DND-41 (cell line): ENCODE measurements at regions not wholly inside any gene's neighbourhood (a gene's known extent, or its start where the extent isn't known, plus 50 kb on each side); places are given as distances from the start of the nearest gene placed in this dataset.
"Not testable (repeated sequence)": the region's sequence is repeated elsewhere in the genome, so short reads cannot be mapped to it uniquely, and the experiment has no call there.

Experiments used
- ATAC-seq: fragments of 200-7000 bp; cut with Tn5 transposase; 3 replicates; pipeline ENCODE4 v1.9.1; 2021; ENCODE audit warnings: low read depth; ENCODE audit not compliant: insufficient read depth
- DNase-seq: peaks from one replicate; pipeline ENCODE4 v3.0.0-alpha.2; 2020
- H2AFZ ChIP-seq: 2 replicates; pipeline ENCODE4 v1.6.0; 2012; ENCODE audit warnings: low read depth, low read length
- H3K27ac ChIP-seq: 2 replicates; pipeline ENCODE4 v1.5.1; 2012; ENCODE audit warnings: low read length, inconsistent platforms
- H3K27me3 ChIP-seq: fragments of 200-600 bp; sonication (generic); 2 replicates; pipeline ENCODE4 v1.6.0; 2012; ENCODE audit warnings: low read length, mild to moderate bottlenecking, inconsistent platforms; ENCODE audit not compliant: insufficient read depth, poor library complexity
- H3K36me3 ChIP-seq: 2 replicates; pipeline ENCODE4 v1.5.1; 2012; ENCODE audit warnings: low read length, inconsistent platforms; ENCODE audit not compliant: insufficient read depth
- H3K4me1 ChIP-seq: 2 replicates; pipeline ENCODE4 v1.5.1; 2012; ENCODE audit warnings: mild to moderate bottlenecking, low read length; ENCODE audit not compliant: insufficient read depth
- H3K4me2 ChIP-seq: 2 replicates; pipeline ENCODE4 v1.6.0; 2012; ENCODE audit warnings: mild to moderate bottlenecking, moderate library complexity, low read length, inconsistent platforms; ENCODE audit not compliant: insufficient read depth
- H3K4me3 ChIP-seq, 2 experiments: fragments of 200-600 bp in 1 of 2; shearing (Covaris generic) in 1 of 2; 2 replicates each; pipeline ENCODE4 v1.5.1; 2012 to 2016; ENCODE audit warnings: inconsistent platforms in 2 of 2, low read length in 2 of 2, mild to moderate bottlenecking in 2 of 2, low read depth in 1 of 2, moderate library complexity in 1 of 2
- H3K79me2 ChIP-seq: 2 replicates; pipeline ENCODE4 v1.6.0; 2012; ENCODE audit warnings: low read length, inconsistent platforms; ENCODE audit not compliant: insufficient read depth
- H3K9ac ChIP-seq: 2 replicates; pipeline ENCODE4 v1.6.0; 2012; ENCODE audit warnings: low read depth, mild to moderate bottlenecking, inconsistent platforms, low read length, moderate library complexity
- H3K9me3 ChIP-seq: 2 replicates; pipeline ENCODE4 v1.5.1; 2012; ENCODE audit warnings: low read length, moderate library complexity, mild to moderate bottlenecking, inconsistent platforms; ENCODE audit not compliant: insufficient read depth, severe bottlenecking
- H4K20me1 ChIP-seq: 2 replicates; pipeline ENCODE4 v1.6.0; 2012; ENCODE audit warnings: low read length; ENCODE audit not compliant: insufficient read depth
- EZH2 ChIP-seq: IDR thresholded peaks from 3 replicates; pipeline ENCODE4 v1.6.1; 2012; ENCODE audit warnings: borderline replicate concordance, low read depth, mild to moderate bottlenecking, moderate library complexity, low read length, inconsistent platforms; ENCODE audit not compliant: severe bottlenecking
- TF ChIP-seq, protein P1 (sequence below): IDR thresholded peaks from 2 replicates; pipeline ENCODE4 v1.5.1; 2012; ENCODE audit warnings: borderline replicate concordance, low read length, moderate library complexity, mild to moderate bottlenecking; ENCODE audit not compliant: poor library complexity, severe bottlenecking; ENCODE audit errors: extremely low read depth

DNA sequence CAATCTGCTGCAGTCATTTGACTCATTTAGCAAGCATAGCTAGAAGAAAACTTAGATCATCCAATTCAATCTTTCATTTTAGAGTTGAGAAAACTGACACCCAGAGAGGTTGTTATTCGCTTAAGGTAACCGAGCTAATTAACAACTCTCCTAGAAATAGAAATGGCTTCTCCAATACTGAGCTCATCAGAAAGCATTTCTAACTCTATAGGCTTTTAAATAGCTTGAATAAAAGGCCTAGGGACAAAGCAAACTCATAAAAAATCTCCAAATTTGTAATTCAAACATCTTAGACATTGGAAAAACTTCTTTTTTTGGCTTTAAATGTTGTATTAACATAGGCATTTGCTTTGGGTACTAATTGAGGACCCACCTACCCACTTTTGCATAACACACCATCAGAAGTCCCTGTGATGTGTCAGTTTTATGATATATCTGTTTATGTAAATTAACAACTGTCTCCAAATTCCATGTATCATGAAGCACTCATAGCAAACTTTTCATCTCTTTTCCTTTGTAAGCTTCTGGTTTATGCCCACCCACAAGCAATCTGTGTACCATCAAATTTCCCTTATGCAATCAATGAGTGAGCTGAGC, 343.9 kb upstream of the CHST9 start:
- H3K4me1 ChIP-seq, result no peaks in the 10 kb centered on the region
- H2AFZ ChIP-seq, result no peak overlapping the region
- no peaks in the 10 kb centered on the region for H3K27me3 ChIP-seq
- H3K36me3 ChIP-seq, result no peaks in the 10 kb centered on the region
- no peak overlapping the region for H3K9ac ChIP-seq
- no peaks in the 10 kb centered on the region for H3K79me2 ChIP-seq
- no peak for DNase-seq
- H3K4me3 ChIP-seq, result no peak overlapping the region
- TF ChIP-seq, protein P1, sequence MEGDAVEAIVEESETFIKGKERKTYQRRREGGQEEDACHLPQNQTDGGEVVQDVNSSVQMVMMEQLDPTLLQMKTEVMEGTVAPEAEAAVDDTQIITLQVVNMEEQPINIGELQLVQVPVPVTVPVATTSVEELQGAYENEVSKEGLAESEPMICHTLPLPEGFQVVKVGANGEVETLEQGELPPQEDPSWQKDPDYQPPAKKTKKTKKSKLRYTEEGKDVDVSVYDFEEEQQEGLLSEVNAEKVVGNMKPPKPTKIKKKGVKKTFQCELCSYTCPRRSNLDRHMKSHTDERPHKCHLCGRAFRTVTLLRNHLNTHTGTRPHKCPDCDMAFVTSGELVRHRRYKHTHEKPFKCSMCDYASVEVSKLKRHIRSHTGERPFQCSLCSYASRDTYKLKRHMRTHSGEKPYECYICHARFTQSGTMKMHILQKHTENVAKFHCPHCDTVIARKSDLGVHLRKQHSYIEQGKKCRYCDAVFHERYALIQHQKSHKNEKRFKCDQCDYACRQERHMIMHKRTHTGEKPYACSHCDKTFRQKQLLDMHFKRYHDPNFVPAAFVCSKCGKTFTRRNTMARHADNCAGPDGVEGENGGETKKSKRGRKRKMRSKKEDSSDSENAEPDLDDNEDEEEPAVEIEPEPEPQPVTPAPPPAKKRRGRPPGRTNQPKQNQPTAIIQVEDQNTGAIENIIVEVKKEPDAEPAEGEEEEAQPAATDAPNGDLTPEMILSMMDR, result no peak
- TF ChIP-seq EZH2, result no peak
- H4K20me1 ChIP-seq, result no peaks in the 10 kb centered on the region
- H3K4me2 ChIP-seq, result no peak overlapping the region
- no peak overlapping the region for H3K27ac ChIP-seq
- ATAC-seq, result no peak
- no peaks in the 10 kb centered on the region for H3K9me3 ChIP-seq

DNA sequence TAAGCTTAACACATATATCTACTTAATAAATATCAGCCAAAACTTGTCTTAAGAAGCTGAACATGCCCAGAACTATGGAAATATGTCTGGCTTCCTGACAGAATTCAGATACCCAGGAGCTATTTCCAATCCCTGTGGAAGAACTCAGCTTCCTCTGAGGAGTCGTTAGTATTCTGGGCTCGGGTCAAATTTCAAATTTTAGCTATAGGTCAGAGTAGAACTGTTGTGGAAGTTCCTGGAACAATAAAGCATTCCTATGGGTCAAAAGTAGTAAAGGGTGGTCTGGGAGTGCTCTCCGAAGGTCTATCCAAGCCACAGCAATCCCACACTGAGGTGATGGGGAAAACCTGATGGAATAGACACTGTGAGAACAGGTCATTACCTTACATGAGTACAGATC, 342.7 kb upstream of the CHST9 start:
- Histone ChIP-seq H3K36me3 (no peaks in the 10 kb centered on the region), H3K79me2 (no peaks in the 10 kb centered on the region), H3K4me2 (no peak overlapping the region), H3K4me3 (no peak overlapping the region), H3K27ac (no peak overlapping the region), H3K9ac (no peak overlapping the region), H3K4me1 (no peaks in the 10 kb centered on the region), H3K27me3 (no peaks in the 10 kb centered on the region), H4K20me1 (no peaks in the 10 kb centered on the region), H2AFZ (no peak overlapping the region), H3K9me3 (no peaks in the 10 kb centered on the region)
- ATAC-seq (no peak), DNase-seq (no peak)
- TF ChIP-seq EZH2, result no peak
- TF ChIP-seq, protein P1, result no peak

- no peak for ATAC-seq
- H3K79me2 ChIP-seq, result no peaks in the 10 kb centered on the region
These were observed 335.3 kb upstream of the CHST9 start for GRCh38 chr18:27520401-27520800.

GRCh38 chr18:27510036-27510633, 325.0 kb upstream of the CHST9 start:
- H3K4me2 ChIP-seq, result 0 out of 2 replicates have a peak overlapping the region, but pooled peaks have one; percentile 12
- H3K9me3 ChIP-seq, ATAC-seq, H3K79me2 ChIP-seq, H3K4me1 ChIP-seq, H4K20me1 ChIP-seq, H3K27me3 ChIP-seq, H3K4me3 ChIP-seq, H3K36me3 ChIP-seq, H3K9ac ChIP-seq: not testable (repeated sequence)
- peak overlapping the region; percentile 52; the same call in 1 of the 2 replicates for H2AFZ ChIP-seq
- peak overlapping the region; percentile 20; the same call in 1 of the 2 replicates for H3K27ac ChIP-seq
- peak; percentile 74 for DNase-seq

More at GRCh38 chr18:27520401-27520800, 335.3 kb upstream of the CHST9 start:
- Histone ChIP-seq H3K4me1 (no peaks in the 10 kb centered on the region), H3K27me3 (no peaks in the 10 kb centered on the region), H3K4me2 (no peak overlapping the region), H3K4me3 (no peak overlapping the region), H2AFZ (no peak overlapping the region), H4K20me1 (no peaks in the 10 kb centered on the region), H3K9ac (no peak overlapping the region), H3K9me3 (no peaks in the 10 kb centered on the region), H3K36me3 (no peaks in the 10 kb centered on the region), H3K27ac (no peak overlapping the region)
- DNase-seq, result no peak
- TF ChIP-seq, protein P1, result no peak
- no peak for TF ChIP-seq EZH2
